Body of pancreas (tissue), 4 donors: ENCODE measurements at regions not wholly inside any gene's neighbourhood (a gene's known extent, or its start where the extent isn't known, plus 50 kb on each side); places are given as distances from the start of the nearest gene placed in this dataset.

Source experiments
- CTCF ChIP-seq, 7 experiments: fragments of 450-650 bp in 4 of 7; fragments of 200-600 bp in 3 of 7; sonication (generic) in 3 of 7; IDR thresholded peaks; one replicate each; pipeline ENCODE4 v1.5.1; 2016 to 2019; ENCODE audit warnings: antibody characterized with exemption in 7 of 7
- POLR2A ChIP-seq, 3 donors: fragments of 450-650 bp; IDR thresholded peaks; one replicate each; pipeline ENCODE4 v1.6.1; 2016; ENCODE audit warnings: antibody characterized with exemption in 3 of 3, mild to moderate bottlenecking in 2 of 3

- no peak for TF ChIP-seq CTCF (IDR thresholded peaks at IDR 0.05)
- no peak for TF ChIP-seq POLR2A (IDR thresholded peaks at IDR 0.05)
Measured at GRCh38 chr6:166728884-166729530, 102.0 kb upstream of the RPS6KA2 start.
